Kidney (tissue), 13 donors: ENCODE measurements at regions not wholly inside any gene's neighbourhood (a gene's known extent, or its start where the extent isn't known, plus 50 kb on each side); places are given as distances from the start of the nearest gene placed in this dataset.
A peak's percentile ranks its signal among the peaks of the same experiment; 100 is the strongest.

Experiments used
- DNase-seq, 5 donors: peaks; one replicate each; pipeline ENCODE4 v3.0.0-alpha.2; 2013 to 2020
- FAIRE-seq: peaks from 2 replicates; lab custom pipeline; 2012; peaks lifted over from hg19 to GRCh38; lab: Jason Lieb, UNC
- H3K27ac ChIP-seq, 2 donors: one replicate each; pipeline ENCODE4 v1.7.0; 2013; ENCODE audit warnings: low read depth in 2 of 2, low read length in 2 of 2, inconsistent platforms in 1 of 2
- H3K27me3 ChIP-seq: one replicate; pipeline ENCODE4 v1.7.1; 2013; ENCODE audit warnings: low read length, inconsistent platforms; ENCODE audit not compliant: control insufficient read depth, insufficient read depth
- H3K36me3 ChIP-seq, 3 donors: one replicate each; pipeline versions ENCODE4 v1.7.0 to v1.7.1; 2013; ENCODE audit warnings: low read length in 3 of 3, control low read depth in 1 of 3, inconsistent platforms in 1 of 3; ENCODE audit not compliant: insufficient read depth in 3 of 3, control insufficient read depth in 2 of 3
- H3K4me1 ChIP-seq, 3 donors: one replicate each; pipeline versions ENCODE4 v1.7.0 to v1.7.1; 2013; ENCODE audit warnings: low read length in 3 of 3, inconsistent platforms in 1 of 3, low read depth in 1 of 3; ENCODE audit not compliant: control insufficient read depth in 2 of 3, insufficient read depth in 2 of 3
- H3K4me3 ChIP-seq, 3 donors: one replicate each; pipeline versions ENCODE4 v1.7.0 to v1.8.1; 2013; ENCODE audit warnings: low read length in 3 of 3, control low read depth in 1 of 3, inconsistent platforms in 1 of 3
- H3K9ac ChIP-seq, 3 donors: one replicate each; pipeline versions ENCODE4 v1.7.0 to v1.7.1; 2013; ENCODE audit warnings: low read length in 3 of 3, control low read depth in 1 of 3, inconsistent platforms in 1 of 3
- H3K9me3 ChIP-seq, 3 donors: one replicate each; pipeline versions ENCODE4 v1.7.0 to v1.7.1; 2013; ENCODE audit warnings: low read length in 3 of 3, control low read depth in 1 of 3, inconsistent platforms in 1 of 3; ENCODE audit not compliant: control insufficient read depth in 2 of 3, insufficient read depth in 1 of 3
- CTCF ChIP-seq: IDR thresholded peaks from 3 replicates; pipeline ENCODE4 v1.5.1; 2012; ENCODE audit warnings: mild to moderate bottlenecking, moderate library complexity, borderline replicate concordance; ENCODE audit not compliant: insufficient read depth; ENCODE audit errors: extremely low read depth
- intact Hi-C: fragments of 100-400 bp; cut with DNase I; formaldehyde crosslinking; loops from one replicate; pipeline ENCODE4 v1.11.1; 2022
- donor health status: control.
- donor health status: control.
- donor health status: control.
- donor health status: control.
- donor health status: control.
- donor health status: DM: yes; HTN: yes; CAD: no.
- donor health status: Normal renal cell carcinoma (clear cell type).

DNA sequence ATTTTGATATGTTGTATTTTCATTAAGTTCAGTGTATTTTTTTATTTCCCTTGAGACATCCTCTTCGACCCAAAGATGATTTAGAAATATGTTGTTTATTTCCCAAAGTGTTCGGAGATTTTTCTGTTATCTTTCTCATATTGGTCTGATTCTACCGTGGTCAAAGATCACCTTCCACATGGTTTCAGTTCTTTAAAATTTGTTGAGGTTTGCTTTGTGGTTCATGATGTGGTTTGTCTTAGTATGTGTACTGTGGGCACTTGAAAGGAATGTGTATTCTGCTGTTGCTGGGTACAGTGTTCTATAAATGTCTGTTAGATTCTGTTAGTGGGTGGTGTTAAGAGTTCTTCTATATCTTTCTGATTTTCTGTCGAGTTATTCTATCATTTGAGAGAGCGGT is 103.4 kb upstream of the FHIT start:
- Histone ChIP-seq H3K36me3 (no peaks in the 10 kb centered on the region), H3K27ac (no peak overlapping the region), H3K4me1 (no peaks in the 10 kb centered on the region), H3K9ac (no peak overlapping the region), H3K27me3 (no peaks in the 10 kb centered on the region), H3K4me3 (no peak overlapping the region), H3K9me3 (no peaks in the 10 kb centered on the region)
- intact Hi-C loops: no loop called here
- no peak for TF ChIP-seq CTCF
- DNase-seq (no peak), FAIRE-seq (no peak)

- H3K27me3 ChIP-seq: no peaks in the 10 kb centered on the region
- no peak for TF ChIP-seq CTCF
- no peaks in the 10 kb centered on the region for H3K36me3 ChIP-seq
- no peak overlapping the region for H3K4me3 ChIP-seq
- intact Hi-C loops: no loop called here
- H3K9me3 ChIP-seq: no peaks in the 10 kb centered on the region
- no peak overlapping the region for H3K27ac ChIP-seq
- H3K4me1 ChIP-seq: no peaks in the 10 kb centered on the region
- DNase-seq: no peak
- no peak for FAIRE-seq
- no peak overlapping the region for H3K9ac ChIP-seq
Measured at GRCh38 chr3:61356685-61357084, 105.4 kb upstream of the FHIT start.

GRCh38 chr3:61357902-61358301 is 106.7 kb upstream of the FHIT start:
- no peak overlapping the region for H3K27ac ChIP-seq
- H3K4me1 ChIP-seq: no peaks in the 10 kb centered on the region
- intact Hi-C loops: no loop called here
- H3K9me3 ChIP-seq: no peaks in the 10 kb centered on the region
- H3K9ac ChIP-seq: no peak overlapping the region
- H3K36me3 ChIP-seq: no peaks in the 10 kb centered on the region
- DNase-seq: no peak
- no peak overlapping the region for H3K4me3 ChIP-seq
- TF ChIP-seq CTCF: no peak
- no peak for FAIRE-seq
- no peaks in the 10 kb centered on the region for H3K27me3 ChIP-seq

GRCh38 chr3:61358364-61358763 is 107.1 kb upstream of the FHIT start:
- no peaks in the 10 kb centered on the region for H3K4me1 ChIP-seq
- no peak overlapping the region for H3K4me3 ChIP-seq
- H3K27me3 ChIP-seq: no peaks in the 10 kb centered on the region
- no peaks in the 10 kb centered on the region for H3K36me3 ChIP-seq
- TF ChIP-seq CTCF: no peak
- H3K9ac ChIP-seq: no peak overlapping the region
- H3K9me3 ChIP-seq: no peaks in the 10 kb centered on the region
- no peak overlapping the region for H3K27ac ChIP-seq
- peak; percentile 56 for FAIRE-seq
- intact Hi-C loops: no loop called here
- DNase-seq: peak; percentile 50 to 91 (median 71)
